GM19025 (cell line): ENCODE measurements at regions not wholly inside any gene's neighbourhood (a gene's known extent, or its start where the extent isn't known, plus 50 kb on each side); places are given as distances from the start of the nearest gene placed in this dataset.

Source experiments
- ATAC-seq: cut with Tn5 transposase; IDR thresholded peaks from one replicate; pipeline ENCODE4 v1.9.1; 2021; ENCODE audit warnings: mild to moderate bottlenecking, low read depth, moderate library complexity; ENCODE audit not compliant: unreplicated experiment

- no peak for ATAC-seq
Measured at GRCh38 chr3:5426094-5426883, 238.8 kb downstream of the EDEM1 start.

GRCh38 chr3:5427021-5427420 lies 239.5 kb downstream of the EDEM1 start:
- no peak for ATAC-seq

- ATAC-seq: no peak
Measured at GRCh38 chr3:5427938-5428337, 240.4 kb downstream of the EDEM1 start.

- peak; percentile 87 for ATAC-seq
Measured at GRCh38 chr3:5428607-5429516, 241.4 kb downstream of the EDEM1 start.

- ATAC-seq: no peak
Measured at GRCh38 chr3:5429517-5429890, 242.0 kb downstream of the EDEM1 start.

- ATAC-seq: no peak
Measured at GRCh38 chr3:5430701-5431100, 243.2 kb downstream of the EDEM1 start.

GRCh38 chr3:5431146-5431545 lies 243.6 kb downstream of the EDEM1 start:
- no peak for ATAC-seq

- no peak for ATAC-seq
Measured at GRCh38 chr3:5431811-5432378, 244.4 kb downstream of the EDEM1 start.

- ATAC-seq: no peak
Measured at GRCh38 chr3:5437296-5437782, 249.8 kb downstream of the EDEM1 start.

- ATAC-seq: no peak
Measured at GRCh38 chr3:5437783-5438323, 250.3 kb downstream of the EDEM1 start.

- no peak for ATAC-seq
Measured at GRCh38 chr3:5441401-5441800, 253.9 kb downstream of the EDEM1 start.

- no peak for ATAC-seq
Measured at GRCh38 chr3:5442106-5442785, 254.7 kb downstream of the EDEM1 start.

- ATAC-seq: no peak
Measured at GRCh38 chr3:5442786-5443138, 255.3 kb downstream of the EDEM1 start.

- no peak for ATAC-seq
Measured at GRCh38 chr3:5444253-5444652, 256.7 kb downstream of the EDEM1 start.

GRCh38 chr3:5445676-5446201 lies 258.2 kb downstream of the EDEM1 start:
- no peak for ATAC-seq

GRCh38 chr3:5448246-5448645 lies 260.7 kb downstream of the EDEM1 start:
- ATAC-seq: no peak

- ATAC-seq: no peak
Measured at GRCh38 chr3:5448816-5449215, 261.3 kb downstream of the EDEM1 start.

GRCh38 chr3:5456199-5456598 lies 268.7 kb downstream of the EDEM1 start:
- ATAC-seq: no peak

- ATAC-seq: no peak
Measured at GRCh38 chr3:5458526-5458925, 271.0 kb downstream of the EDEM1 start.

GRCh38 chr3:5462086-5462485 lies 274.6 kb downstream of the EDEM1 start:
- no peak for ATAC-seq
